SK-N-MC (cell line): ENCODE measurements at regions not wholly inside any gene's neighbourhood (a gene's known extent, or its start where the extent isn't known, plus 50 kb on each side); places are given as distances from the start of the nearest gene placed in this dataset.

Experiments
- EZH2 ChIP-seq: fragments of 200-600 bp; sonication (generic); IDR thresholded peaks from one replicate; pipeline ENCODE4 v1.6.1; 2017; ENCODE audit warnings: antibody characterized with exemption
- FOXP2 ChIP-seq: optimal IDR thresholded peaks from 2 replicates; pipeline ENCODE3; 2011; ENCODE audit warnings: mild to moderate bottlenecking, moderate library complexity; ENCODE audit not compliant: insufficient read depth; ENCODE audit errors: extremely low read length, control extremely low read depth
- POLR2AphosphoS5 ChIP-seq: IDR thresholded peaks from 2 replicates; pipeline ENCODE4 v1.6.1; 2012; ENCODE audit warnings: mild to moderate bottlenecking, low read depth, low read length, borderline replicate concordance

DNA sequence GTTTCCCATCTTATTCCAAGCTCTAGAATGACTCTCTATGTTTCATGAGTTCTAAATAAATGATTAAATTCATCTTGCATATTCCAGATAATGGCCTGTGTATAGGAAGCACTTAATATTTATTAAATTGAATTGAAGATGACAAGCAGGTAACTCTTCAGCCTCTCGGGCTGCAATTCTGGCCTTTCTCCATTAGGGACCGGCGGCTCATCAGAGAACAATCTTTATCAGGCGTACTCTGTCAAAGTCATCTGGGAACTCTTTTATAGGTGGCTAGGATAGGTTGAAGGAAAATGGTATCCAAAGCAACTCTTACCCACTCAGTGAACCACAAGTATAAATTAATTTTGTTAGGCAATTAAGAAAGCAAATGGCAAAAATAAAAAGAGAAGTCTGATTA lies 308.5 kb downstream of the NOL4 start:
- TF ChIP-seq EZH2 (no peak), POLR2AphosphoS5 (no peak), FOXP2 (no peak)
